GM18858 (cell line): ENCODE measurements at regions not wholly inside any gene's neighbourhood (a gene's known extent, or its start where the extent isn't known, plus 50 kb on each side); places are given as distances from the start of the nearest gene placed in this dataset.
"Not testable (repeated sequence)": the region's sequence is repeated elsewhere in the genome, so short reads cannot be mapped to it uniquely, and the experiment has no call there.

Source experiments
- ATAC-seq: cut with Tn5 transposase; IDR thresholded peaks from one replicate; pipeline ENCODE4 v1.9.1; 2021; ENCODE audit not compliant: unreplicated experiment

DNA sequence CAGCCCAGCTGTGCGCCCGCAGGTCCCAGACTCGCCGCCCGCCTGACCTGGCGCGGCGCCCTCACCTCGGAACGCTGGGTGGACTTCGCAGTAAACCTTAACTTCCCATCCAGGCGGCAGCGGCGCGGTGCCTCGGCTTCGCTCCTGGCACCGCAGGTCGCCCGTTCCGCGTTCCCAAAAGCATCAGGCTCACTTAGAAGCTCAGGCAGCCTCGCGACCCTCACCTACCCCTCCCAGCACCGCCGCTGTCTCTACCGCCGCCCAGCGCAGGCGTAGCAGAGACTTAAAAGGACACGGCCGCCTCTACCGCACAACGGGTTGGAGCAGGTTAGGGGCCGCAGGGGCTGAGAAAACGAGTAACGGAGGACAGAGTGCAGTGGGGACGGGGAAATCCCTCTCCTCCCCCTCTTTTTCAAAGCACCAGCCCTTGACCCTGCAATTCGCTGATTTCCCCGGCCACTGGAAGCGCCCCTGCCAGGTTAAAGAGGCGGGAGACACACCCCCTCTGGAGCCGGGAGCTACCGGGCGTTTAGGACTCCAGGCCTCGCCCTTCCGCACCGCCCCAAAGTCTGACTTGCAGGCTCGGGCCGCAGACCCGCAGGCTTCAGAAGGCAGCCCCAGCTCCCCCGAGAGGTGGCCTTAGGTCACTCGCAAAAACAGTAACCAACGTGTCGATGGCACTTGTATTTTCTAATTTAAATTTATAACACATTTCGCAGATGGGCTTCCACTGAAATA is 328.5 kb downstream of the FAM72C start:
- no peak for ATAC-seq

DNA sequence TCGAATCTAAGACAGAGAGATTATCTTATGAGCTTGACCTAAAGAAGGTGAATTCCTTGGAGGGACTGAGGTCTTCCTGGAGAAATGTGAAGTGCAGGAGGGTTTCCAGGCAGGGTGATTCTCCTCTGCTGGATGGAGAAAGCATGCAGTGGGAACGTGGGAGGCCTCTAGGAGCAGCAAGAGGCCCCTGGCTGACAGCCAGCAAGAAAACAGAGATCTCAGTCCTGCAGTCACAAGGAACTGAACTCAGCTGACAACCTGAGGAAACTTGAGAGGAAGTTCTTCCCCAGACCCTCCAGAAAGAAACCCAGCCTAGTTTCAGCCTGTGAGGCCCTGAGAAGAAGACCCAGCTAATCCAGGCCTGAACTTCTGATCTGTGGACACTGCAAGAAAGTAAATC is 345.9 kb downstream of the FAM72C start:
- no peak for ATAC-seq

GRCh38 chr1:143619851-143620250 is 351.9 kb downstream of the FAM72C start:
- no peak for ATAC-seq

DNA sequence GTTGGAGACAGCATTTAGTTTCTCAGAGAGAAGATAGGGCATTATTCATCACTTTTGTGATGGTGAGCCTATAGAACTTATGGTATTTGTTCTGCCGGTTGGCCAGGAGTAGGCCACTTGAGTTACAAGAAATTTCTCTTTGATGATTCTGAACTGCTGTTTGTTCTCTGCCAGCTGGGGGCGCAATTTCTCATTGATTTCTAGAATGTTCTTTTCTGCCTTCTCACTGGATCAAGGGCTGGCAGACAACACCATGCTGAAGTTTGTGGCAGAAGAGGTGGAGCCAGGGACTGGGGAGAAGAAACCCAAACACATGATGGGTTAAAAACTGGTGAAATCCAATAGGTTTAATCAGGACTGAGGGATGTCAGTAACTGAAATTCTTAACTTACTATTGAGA is 360.6 kb downstream of the FAM72C start:
- ATAC-seq, result no peak

GRCh38 chr1:143610196-143610595 is 361.6 kb downstream of the FAM72C start:
- no peak for ATAC-seq

DNA sequence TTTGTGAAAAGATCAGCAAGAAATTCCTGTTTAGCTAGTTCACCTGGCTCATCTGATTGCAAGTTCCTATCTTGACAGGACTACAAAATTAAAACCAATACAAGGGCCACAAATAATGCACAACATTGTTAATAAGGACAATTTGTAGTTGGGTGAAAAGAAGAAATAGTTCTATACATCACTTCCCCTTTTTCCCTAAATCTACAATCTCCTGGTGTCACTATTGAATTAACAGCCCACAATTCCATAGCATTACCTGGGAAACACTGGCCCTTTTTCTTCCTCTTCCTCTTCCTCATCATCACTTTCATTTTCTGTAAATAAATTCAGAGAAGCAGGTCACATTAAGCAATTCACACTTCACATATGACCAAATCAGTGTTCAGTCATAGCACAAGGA is 366.9 kb downstream of the FAM72C start:
- ATAC-seq, result no peak

- no peak for ATAC-seq
Measured at GRCh38 chr1:143584508-143584907, 387.3 kb downstream of the FAM72C start.

GRCh38 chr1:143574891-143575520 is 396.8 kb downstream of the FAM72C start:
- ATAC-seq, result no peak

DNA sequence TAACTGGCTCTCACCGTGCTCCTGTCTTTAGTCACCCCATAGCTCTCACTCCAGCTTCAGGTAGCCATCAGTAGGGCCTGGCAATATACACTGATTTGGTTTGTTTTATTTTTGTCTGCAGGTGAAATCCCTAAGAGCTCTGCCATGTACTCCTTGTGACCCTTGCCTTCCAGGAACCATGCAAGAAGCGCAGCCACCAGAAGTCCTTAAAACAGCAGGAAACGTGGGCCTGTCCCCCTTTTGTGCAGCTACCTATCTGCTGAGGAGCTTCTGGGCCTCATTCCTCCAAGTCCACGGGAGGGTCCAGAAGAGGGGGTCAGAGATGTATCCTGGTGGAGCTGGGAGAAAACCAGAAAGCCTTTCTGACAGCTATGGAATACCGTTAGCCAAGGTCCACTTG is 399.1 kb downstream of the FAM72C start:
- ATAC-seq, result not testable (repeated sequence)

- ATAC-seq, result not testable (repeated sequence)
Measured at GRCh38 chr1:143563761-143564160, 408.0 kb downstream of the FAM72C start.

- ATAC-seq, result no peak
Measured at GRCh38 chr1:143553627-143554026, 418.2 kb downstream of the FAM72C start.

- not testable (repeated sequence) for ATAC-seq
Measured at GRCh38 chr1:143504703-143505102, 467.1 kb downstream of the FAM72C start.

GRCh38 chr1:143504080-143504479 is 467.7 kb downstream of the FAM72C start:
- ATAC-seq, result not testable (repeated sequence)

DNA sequence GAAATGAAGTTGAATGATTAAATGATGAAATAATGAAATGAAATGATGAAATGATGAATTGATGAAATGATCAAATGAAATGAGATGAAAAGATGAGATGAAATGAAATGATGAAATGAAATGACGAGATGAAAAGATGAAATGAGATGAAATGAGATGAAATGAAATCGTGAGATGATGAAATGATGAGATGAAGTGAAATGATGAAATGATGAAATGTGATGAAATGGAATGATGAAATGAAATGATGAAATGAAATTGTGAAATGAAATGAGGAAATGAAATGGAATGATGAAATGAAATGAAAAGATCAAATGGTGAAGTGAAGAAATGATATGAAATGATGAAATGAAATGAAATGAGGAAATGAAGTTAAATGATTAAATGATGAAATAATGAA is 468.7 kb downstream of the FAM72C start:
- ATAC-seq, result not testable (repeated sequence)

GRCh38 chr1:143502038-143502437 is 469.7 kb downstream of the FAM72C start:
- not testable (repeated sequence) for ATAC-seq

- not testable (repeated sequence) for ATAC-seq
Measured at GRCh38 chr1:143498059-143498749, 473.6 kb downstream of the FAM72C start.

DNA sequence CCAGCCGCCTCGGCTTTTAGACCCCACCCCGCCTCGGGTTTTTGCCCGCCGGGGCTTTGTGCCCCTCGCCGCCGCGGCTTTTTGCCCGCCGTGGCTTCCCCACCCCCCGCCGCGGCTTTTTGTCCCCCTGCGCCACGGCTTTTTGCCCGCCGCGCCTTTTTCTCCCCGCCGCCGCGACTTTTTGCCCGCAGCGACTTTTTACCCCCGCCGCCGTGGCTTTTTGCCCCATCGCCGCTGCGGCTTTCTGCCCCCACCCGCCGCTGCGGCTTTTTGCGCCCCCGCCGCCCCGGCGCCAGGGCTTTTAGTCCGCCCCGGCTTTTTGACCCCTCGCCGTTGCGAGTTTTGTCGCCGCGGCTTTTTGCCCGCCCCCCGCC is 474.4 kb downstream of the FAM72C start:
- ATAC-seq, result no peak

DNA sequence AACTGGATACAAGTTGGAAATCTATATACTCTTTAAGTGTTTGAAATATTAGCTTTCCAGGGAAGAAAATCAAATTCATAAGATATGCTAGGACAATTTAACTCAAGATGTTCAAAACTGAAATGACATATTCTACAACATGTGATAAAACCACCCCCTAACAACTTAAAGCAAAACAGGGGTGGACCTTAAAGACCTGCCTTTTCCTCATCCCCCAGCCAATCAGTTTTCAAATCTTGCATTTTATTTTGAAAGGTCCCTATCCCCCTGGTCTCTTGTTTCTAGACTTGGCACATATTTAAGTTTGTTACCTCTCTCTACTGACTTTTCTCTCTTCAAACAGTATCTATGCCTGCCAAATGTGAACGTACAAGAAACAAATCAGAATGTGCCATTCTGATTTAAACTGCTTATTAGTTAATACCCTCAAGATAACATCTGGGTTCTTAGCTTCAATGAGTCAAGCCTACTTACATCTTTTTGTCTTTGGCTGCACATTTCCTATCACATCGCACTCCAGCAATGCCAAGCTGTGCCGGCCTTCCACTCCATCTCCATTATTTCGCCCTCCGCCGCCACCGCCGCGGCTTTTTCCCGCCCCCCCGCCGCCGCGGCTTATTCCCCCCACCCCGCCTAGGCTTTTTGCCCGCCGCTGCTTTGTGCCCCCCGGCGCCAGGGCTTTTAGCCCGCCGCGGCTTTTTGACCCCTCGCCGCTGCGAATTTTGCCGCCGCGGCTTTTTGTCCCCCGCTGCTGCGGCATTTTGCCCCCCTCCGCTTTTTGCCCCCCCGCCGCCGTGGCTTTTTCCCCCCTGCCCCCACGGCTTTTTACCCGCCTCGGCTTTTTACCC is 475.0 kb downstream of the FAM72C start:
- ATAC-seq, result not testable (repeated sequence)
